ENCODE measurements at regions not wholly inside any gene's neighbourhood (a gene's known extent, or its start where the extent isn't known, plus 50 kb on each side); places are given as distances from the start of the nearest gene placed in this dataset.

DNA sequence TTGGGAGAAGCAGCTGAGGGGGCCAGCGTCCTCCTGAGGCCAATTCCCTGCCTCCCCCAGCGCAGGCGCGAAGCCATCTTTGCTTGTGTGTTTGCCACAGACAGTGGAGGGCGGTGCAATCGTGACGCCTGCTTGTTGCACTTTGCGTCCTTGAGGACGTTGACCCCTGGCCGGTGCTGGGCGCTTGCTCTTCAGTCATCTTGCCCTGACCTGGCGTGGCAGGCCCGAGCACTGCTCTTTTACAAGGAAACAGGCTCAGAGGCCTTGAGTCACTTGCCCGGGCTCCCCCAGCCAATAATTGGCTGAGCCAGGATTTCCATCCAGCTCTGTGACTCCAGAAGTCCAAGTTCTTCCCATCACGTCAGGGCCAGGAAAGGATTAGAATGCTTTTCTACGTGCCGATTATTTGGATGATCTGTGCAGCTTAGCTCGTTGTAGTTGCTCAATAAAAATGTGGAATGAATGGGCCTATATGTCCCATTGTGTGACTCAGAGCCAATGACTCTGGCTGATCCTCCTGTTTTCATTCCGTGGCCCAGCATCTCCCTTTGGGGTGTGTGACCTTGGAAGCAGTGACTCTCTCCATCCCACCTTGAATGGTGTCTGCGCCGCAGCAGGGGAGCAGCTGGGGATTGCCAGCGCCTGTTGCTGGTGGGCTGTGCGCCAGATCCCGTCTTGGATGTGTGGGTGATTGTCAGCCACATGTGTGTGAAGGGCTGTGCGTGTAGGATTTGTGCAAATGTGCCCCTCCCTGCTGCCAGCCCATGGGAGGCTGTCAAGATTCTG, 214.1 kb downstream of the SEC14L1 start:
- DNase-seq (ENCODE audit: low spot score), result peak; percentile 88
- no peaks in the 10 kb centered on the region for H3K27me3 ChIP-seq
- TF ChIP-seq, protein P1, sequence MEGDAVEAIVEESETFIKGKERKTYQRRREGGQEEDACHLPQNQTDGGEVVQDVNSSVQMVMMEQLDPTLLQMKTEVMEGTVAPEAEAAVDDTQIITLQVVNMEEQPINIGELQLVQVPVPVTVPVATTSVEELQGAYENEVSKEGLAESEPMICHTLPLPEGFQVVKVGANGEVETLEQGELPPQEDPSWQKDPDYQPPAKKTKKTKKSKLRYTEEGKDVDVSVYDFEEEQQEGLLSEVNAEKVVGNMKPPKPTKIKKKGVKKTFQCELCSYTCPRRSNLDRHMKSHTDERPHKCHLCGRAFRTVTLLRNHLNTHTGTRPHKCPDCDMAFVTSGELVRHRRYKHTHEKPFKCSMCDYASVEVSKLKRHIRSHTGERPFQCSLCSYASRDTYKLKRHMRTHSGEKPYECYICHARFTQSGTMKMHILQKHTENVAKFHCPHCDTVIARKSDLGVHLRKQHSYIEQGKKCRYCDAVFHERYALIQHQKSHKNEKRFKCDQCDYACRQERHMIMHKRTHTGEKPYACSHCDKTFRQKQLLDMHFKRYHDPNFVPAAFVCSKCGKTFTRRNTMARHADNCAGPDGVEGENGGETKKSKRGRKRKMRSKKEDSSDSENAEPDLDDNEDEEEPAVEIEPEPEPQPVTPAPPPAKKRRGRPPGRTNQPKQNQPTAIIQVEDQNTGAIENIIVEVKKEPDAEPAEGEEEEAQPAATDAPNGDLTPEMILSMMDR (IDR thresholded peaks at IDR 0.05), result no peak
- H3K4me1 ChIP-seq, result peaks cover 0 to 35% of the 10 kb centered on the region in 2 donors
- no peaks in the 10 kb centered on the region for H3K9me3 ChIP-seq
- no peaks in the 10 kb centered on the region for H3K36me3 ChIP-seq
- H3K27ac ChIP-seq, result peak overlapping the region; percentile 47 to 58
- no peak overlapping the region for H3K4me3 ChIP-seq

DNA sequence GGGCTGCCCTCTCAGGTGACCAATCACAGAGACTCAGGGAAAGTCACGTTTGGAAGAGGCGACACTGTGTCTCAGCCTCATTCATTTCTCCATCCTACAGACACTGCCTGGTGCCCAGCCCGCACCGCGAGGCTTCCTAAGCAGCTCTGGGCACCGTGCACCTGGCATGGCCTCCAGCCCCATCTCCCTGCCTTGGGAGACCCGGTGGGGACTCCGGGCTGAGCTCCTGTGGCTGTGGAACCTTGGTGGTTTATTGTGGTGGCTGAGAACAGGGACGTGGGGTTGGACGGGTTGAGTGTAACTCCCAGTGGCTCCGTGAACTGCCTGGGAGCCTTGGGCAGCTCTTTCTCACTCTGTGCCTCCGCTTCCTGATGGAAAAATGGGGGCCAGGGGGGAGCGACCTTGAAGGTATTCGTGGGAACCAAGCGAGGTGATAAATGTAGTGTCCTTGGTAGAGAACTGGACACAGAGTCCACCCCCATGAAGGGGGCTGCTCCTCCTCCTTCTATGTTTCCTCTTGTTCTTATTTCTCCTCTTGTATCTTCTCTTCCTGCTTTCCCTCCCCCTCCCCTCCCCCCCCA, 215.4 kb downstream of the SEC14L1 start:
- H3K27me3 ChIP-seq, result no peaks in the 10 kb centered on the region
- TF ChIP-seq, protein P1 (IDR thresholded peaks at IDR 0.05), result no peak
- DNase-seq (ENCODE audit: low spot score), result peak; percentile 56
- no peak overlapping the region for H3K4me3 ChIP-seq
- peaks cover 0 to 22% of the 10 kb centered on the region in 2 donors for H3K4me1 ChIP-seq
- H3K9me3 ChIP-seq, result no peaks in the 10 kb centered on the region
- no peaks in the 10 kb centered on the region for H3K36me3 ChIP-seq
- no peak overlapping the region for H3K27ac ChIP-seq

DNA sequence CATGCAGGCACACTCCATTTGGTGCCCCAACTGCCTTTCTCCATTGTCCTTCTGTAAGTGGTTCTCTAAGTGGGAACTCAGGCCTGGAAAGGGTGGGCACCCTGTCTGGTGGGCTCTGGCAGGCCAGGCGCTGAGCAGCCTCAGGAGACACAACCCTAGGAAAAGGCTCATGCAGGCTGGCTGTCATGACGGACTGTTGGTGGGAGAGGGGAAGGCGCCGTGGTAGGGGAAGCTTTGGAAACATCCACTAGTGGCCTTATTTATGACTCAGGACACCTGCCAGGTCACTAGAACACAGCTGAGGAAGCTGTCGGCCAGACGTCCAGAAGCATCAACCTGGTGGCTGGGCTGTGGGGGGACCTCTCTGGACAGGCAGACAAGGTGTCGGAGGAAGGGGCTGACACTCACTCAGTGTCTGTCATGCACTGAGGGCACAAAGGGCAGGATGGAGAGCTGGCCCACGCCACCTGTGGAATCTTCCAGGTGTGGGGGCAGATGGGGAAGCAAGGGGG, 216.0 kb downstream of the SEC14L1 start:
- no peak overlapping the region for H3K4me3 ChIP-seq
- peaks cover 0 to 16% of the 10 kb centered on the region in 2 donors for H3K4me1 ChIP-seq
- H3K27me3 ChIP-seq, result no peaks in the 10 kb centered on the region
- H3K36me3 ChIP-seq, result no peaks in the 10 kb centered on the region
- no peaks in the 10 kb centered on the region for H3K9me3 ChIP-seq
- peak; percentile 30 for DNase-seq (ENCODE audit: low spot score)
- TF ChIP-seq, protein P1 (IDR thresholded peaks at IDR 0.05), result no peak
- H3K27ac ChIP-seq, result no peak overlapping the region

DNA sequence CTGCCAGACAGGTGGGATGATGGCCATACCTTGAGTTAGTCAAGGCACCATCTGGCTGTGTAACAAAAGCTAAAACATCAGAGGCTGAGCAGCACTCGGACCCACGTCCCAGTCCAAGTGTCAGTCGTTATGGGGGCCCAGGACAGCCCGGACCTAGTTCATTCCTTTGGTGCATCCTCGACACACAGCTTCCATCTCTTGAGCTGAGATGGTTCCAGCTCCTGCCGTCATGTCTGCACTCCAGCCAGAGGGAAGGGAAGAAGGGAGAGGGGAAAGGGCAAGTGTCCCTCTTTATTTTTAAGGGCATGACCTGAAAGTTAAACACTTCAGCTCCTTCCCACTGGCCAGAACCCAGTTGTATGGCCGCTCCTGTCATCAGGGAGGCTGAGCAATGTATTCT, 218.0 kb downstream of the SEC14L1 start:
- no peak overlapping the region for H3K4me3 ChIP-seq
- peaks cover 0 to 12% of the 10 kb centered on the region in 2 donors for H3K4me1 ChIP-seq
- H3K27ac ChIP-seq, result no peak overlapping the region
- TF ChIP-seq, protein P1 (IDR thresholded peaks at IDR 0.05), result no peak
- no peaks in the 10 kb centered on the region for H3K27me3 ChIP-seq
- H3K36me3 ChIP-seq, result no peaks in the 10 kb centered on the region
- peak; percentile 26 for DNase-seq (ENCODE audit: low spot score)
- H3K9me3 ChIP-seq, result no peaks in the 10 kb centered on the region

DNA sequence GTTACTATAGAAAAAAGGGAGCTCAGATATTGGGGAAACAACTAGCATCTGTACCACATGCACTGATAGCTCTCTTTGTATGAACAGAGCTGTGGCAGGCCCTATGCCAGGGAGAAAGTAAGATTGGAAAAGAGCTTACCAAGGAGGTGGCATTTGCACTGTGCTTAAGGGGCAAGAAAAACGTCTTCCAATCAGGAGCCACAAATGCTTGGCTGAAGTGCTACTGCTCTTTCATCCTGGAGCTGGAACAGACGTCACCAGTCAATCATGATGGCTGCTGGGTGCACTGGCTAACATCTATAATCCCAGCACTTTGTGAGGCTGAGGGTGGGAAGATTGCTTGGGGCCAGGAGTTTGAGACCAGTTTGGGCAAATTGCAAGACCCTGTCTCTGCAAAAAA, 218.5 kb downstream of the SEC14L1 start:
- H3K36me3 ChIP-seq, result no peaks in the 10 kb centered on the region
- TF ChIP-seq, protein P1 (IDR thresholded peaks at IDR 0.05), result no peak
- no peak overlapping the region for H3K4me3 ChIP-seq
- peaks cover 0 to 14% of the 10 kb centered on the region in 2 donors for H3K4me1 ChIP-seq
- no peak overlapping the region for H3K27ac ChIP-seq
- no peaks in the 10 kb centered on the region for H3K27me3 ChIP-seq
- DNase-seq (ENCODE audit: low spot score), result peak; percentile 34
- H3K9me3 ChIP-seq, result no peaks in the 10 kb centered on the region

All from right atrium auricular region (tissue), 2 donors.